Neural cell (in vitro differentiated cells): ENCODE measurements at regions not wholly inside any gene's neighbourhood (a gene's known extent, or its start where the extent isn't known, plus 50 kb on each side); places are given as distances from the start of the nearest gene placed in this dataset.

ENCODE experiments used
- H2AFZ ChIP-seq: fragments of 200-600, 300-800 bp; sonication (generic), shearing (Covaris generic); 2 replicates; pipeline ENCODE4 v1.6.0; 2014; ENCODE audit warnings: low read depth, mild to moderate bottlenecking, antibody characterized with exemption, low read length, moderate library complexity
- H3F3A ChIP-seq: fragments of 200-600 bp; shearing (Covaris generic); 2 replicates; pipeline ENCODE4 v1.6.1; 2016; ENCODE audit warnings: mild to moderate bottlenecking, moderate library complexity, mixed read lengths, antibody characterized with exemption, low read length; ENCODE audit not compliant: insufficient read depth, poor library complexity, severe bottlenecking
- H3K27ac ChIP-seq: fragments of 200-600, 300-800 bp; sonication (generic), shearing (Covaris generic); 2 replicates; pipeline ENCODE4 v1.5.1; 2014; ENCODE audit warnings: mild to moderate bottlenecking, low read length, moderate library complexity
- H3K27me3 ChIP-seq: fragments of 300-800, 200-600 bp; sonication (generic), shearing (Covaris generic); 2 replicates; pipeline ENCODE4 v1.6.0; 2014; ENCODE audit warnings: mild to moderate bottlenecking, low read depth, low read length, moderate library complexity; ENCODE audit not compliant: insufficient read depth
- H3K36me3 ChIP-seq: fragments of 300-800, 200-600 bp; sonication (generic), shearing (Covaris generic); 2 replicates; pipeline ENCODE4 v1.5.1; 2014; ENCODE audit warnings: mild to moderate bottlenecking, antibody characterized with exemption, low read length, moderate library complexity; ENCODE audit not compliant: insufficient read depth
- H3K4me2 ChIP-seq: fragments of 300-800, 200-600 bp; sonication (generic), shearing (Covaris generic); 2 replicates; pipeline ENCODE4 v1.6.0; 2014; ENCODE audit warnings: mild to moderate bottlenecking, low read length
- H3K4me3 ChIP-seq: fragments of 300-800, 200-600 bp; sonication (generic), shearing (Covaris generic); 2 replicates; pipeline ENCODE4 v1.5.1; 2014; ENCODE audit warnings: mild to moderate bottlenecking, low read length, moderate library complexity
- H3K79me2 ChIP-seq: fragments of 200-600 bp; shearing (Covaris generic); replicated peaks from 2 replicates; pipeline ENCODE4 v1.6.0; 2014; ENCODE audit warnings: mild to moderate bottlenecking, low read length, moderate library complexity; ENCODE audit not compliant: insufficient read depth
- H3K9ac ChIP-seq: fragments of 300-800, 200-600 bp; sonication (generic), shearing (Covaris generic); 2 replicates; pipeline ENCODE4 v1.6.1; 2016; ENCODE audit warnings: mild to moderate bottlenecking, low read length, mixed read lengths
- H3K9me2 ChIP-seq: fragments of 200-600 bp; shearing (Covaris generic); 2 replicates; pipeline ENCODE4 v1.6.1; 2016; ENCODE audit warnings: mild to moderate bottlenecking, low read length, mixed read lengths; ENCODE audit not compliant: insufficient read depth
- H3K9me3 ChIP-seq: fragments of 200-600, 300-800 bp; sonication (generic), shearing (Covaris generic); 2 replicates; pipeline ENCODE4 v1.6.1; 2016; ENCODE audit warnings: mild to moderate bottlenecking, mixed run types, low read length, moderate library complexity, mixed read lengths
- H4K20me1 ChIP-seq: fragments of 200-600 bp; shearing (Covaris generic); 2 replicates; pipeline ENCODE4 v1.6.1; 2016; ENCODE audit warnings: mild to moderate bottlenecking, mixed run types; ENCODE audit not compliant: insufficient read depth
- EP300 ChIP-seq: fragments of 450-650 bp; conservative IDR thresholded peaks from 2 replicates; pipeline ENCODE4 v1.6.1; 2014; ENCODE audit warnings: antibody characterized with exemption, mild to moderate bottlenecking, moderate library complexity; ENCODE audit not compliant: poor library complexity, severe bottlenecking
- EZH2 ChIP-seq: fragments of 200-600, 300-800 bp; shearing (Covaris generic), sonication (generic); IDR thresholded peaks from 2 replicates; pipeline ENCODE4 v1.6.1; 2014; ENCODE audit warnings: antibody characterized with exemption, low read length, borderline replicate concordance, mild to moderate bottlenecking; ENCODE audit not compliant: insufficient read depth, poor library complexity, severe bottlenecking
- MXI1 ChIP-seq: fragments of 450-650 bp; conservative IDR thresholded peaks from 2 replicates; pipeline ENCODE4 v1.6.1; 2014; ENCODE audit warnings: antibody characterized with exemption, mild to moderate bottlenecking; ENCODE audit not compliant: poor library complexity, severe bottlenecking
- POLR2AphosphoS5 ChIP-seq: IDR thresholded peaks from 2 replicates; pipeline ENCODE4 v1.6.1; 2012
- RAD21 ChIP-seq: fragments of 450-650 bp; conservative IDR thresholded peaks from 2 replicates; pipeline ENCODE4 v1.6.1; 2014; ENCODE audit warnings: antibody characterized with exemption, mild to moderate bottlenecking, moderate library complexity
- SMC3 ChIP-seq: fragments of 450-650 bp; conservative IDR thresholded peaks from 2 replicates; pipeline ENCODE4 v1.6.1; 2014; ENCODE audit warnings: antibody characterized with exemption, mild to moderate bottlenecking, moderate library complexity; ENCODE audit not compliant: poor library complexity
- TAF1 ChIP-seq: IDR thresholded peaks from 2 replicates; pipeline ENCODE4 v1.6.1; 2012; ENCODE audit warnings: low read depth
- TF ChIP-seq, protein P1 (sequence below): fragments of 450-650 bp; IDR thresholded peaks from 2 replicates; pipeline ENCODE4 v1.5.1; 2014; ENCODE audit warnings: antibody characterized with exemption, mild to moderate bottlenecking, moderate library complexity; ENCODE audit not compliant: poor library complexity, severe bottlenecking
- TF ChIP-seq, protein P2 (sequence below): IDR thresholded peaks from 2 replicates; pipeline ENCODE4 v1.6.1; 2012; ENCODE audit warnings: borderline replicate concordance

- no peaks in the 10 kb centered on the region for H3F3A ChIP-seq
- no peaks in the 10 kb centered on the region for H3K36me3 ChIP-seq
- no peaks in the 10 kb centered on the region for H4K20me1 ChIP-seq
- no peaks in the 10 kb centered on the region for H3K9me3 ChIP-seq
- no peak overlapping the region for H2AFZ ChIP-seq
- H3K4me2 ChIP-seq, result no peak overlapping the region
- no peaks in the 10 kb centered on the region for H3K9me2 ChIP-seq
- TF ChIP-seq EZH2 (no peak), POLR2AphosphoS5 (no peak), SMC3 (no peak), MXI1 (no peak), RAD21 (no peak), EP300 (no peak), TAF1 (no peak)
- TF ChIP-seq, protein P1, sequence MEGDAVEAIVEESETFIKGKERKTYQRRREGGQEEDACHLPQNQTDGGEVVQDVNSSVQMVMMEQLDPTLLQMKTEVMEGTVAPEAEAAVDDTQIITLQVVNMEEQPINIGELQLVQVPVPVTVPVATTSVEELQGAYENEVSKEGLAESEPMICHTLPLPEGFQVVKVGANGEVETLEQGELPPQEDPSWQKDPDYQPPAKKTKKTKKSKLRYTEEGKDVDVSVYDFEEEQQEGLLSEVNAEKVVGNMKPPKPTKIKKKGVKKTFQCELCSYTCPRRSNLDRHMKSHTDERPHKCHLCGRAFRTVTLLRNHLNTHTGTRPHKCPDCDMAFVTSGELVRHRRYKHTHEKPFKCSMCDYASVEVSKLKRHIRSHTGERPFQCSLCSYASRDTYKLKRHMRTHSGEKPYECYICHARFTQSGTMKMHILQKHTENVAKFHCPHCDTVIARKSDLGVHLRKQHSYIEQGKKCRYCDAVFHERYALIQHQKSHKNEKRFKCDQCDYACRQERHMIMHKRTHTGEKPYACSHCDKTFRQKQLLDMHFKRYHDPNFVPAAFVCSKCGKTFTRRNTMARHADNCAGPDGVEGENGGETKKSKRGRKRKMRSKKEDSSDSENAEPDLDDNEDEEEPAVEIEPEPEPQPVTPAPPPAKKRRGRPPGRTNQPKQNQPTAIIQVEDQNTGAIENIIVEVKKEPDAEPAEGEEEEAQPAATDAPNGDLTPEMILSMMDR, result no peak
- TF ChIP-seq, protein P2, sequence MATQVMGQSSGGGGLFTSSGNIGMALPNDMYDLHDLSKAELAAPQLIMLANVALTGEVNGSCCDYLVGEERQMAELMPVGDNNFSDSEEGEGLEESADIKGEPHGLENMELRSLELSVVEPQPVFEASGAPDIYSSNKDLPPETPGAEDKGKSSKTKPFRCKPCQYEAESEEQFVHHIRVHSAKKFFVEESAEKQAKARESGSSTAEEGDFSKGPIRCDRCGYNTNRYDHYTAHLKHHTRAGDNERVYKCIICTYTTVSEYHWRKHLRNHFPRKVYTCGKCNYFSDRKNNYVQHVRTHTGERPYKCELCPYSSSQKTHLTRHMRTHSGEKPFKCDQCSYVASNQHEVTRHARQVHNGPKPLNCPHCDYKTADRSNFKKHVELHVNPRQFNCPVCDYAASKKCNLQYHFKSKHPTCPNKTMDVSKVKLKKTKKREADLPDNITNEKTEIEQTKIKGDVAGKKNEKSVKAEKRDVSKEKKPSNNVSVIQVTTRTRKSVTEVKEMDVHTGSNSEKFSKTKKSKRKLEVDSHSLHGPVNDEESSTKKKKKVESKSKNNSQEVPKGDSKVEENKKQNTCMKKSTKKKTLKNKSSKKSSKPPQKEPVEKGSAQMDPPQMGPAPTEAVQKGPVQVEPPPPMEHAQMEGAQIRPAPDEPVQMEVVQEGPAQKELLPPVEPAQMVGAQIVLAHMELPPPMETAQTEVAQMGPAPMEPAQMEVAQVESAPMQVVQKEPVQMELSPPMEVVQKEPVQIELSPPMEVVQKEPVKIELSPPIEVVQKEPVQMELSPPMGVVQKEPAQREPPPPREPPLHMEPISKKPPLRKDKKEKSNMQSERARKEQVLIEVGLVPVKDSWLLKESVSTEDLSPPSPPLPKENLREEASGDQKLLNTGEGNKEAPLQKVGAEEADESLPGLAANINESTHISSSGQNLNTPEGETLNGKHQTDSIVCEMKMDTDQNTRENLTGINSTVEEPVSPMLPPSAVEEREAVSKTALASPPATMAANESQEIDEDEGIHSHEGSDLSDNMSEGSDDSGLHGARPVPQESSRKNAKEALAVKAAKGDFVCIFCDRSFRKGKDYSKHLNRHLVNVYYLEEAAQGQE, result no peak
- no peak overlapping the region for H3K4me3 ChIP-seq
- H3K27ac ChIP-seq, result no peak overlapping the region
- H3K79me2 ChIP-seq, result no peaks in the 10 kb centered on the region
- no peak overlapping the region for H3K9ac ChIP-seq
- peaks cover 37% of the 10 kb centered on the region for H3K27me3 ChIP-seq
Measured at GRCh38 chr15:96948981-96949380, 618.5 kb downstream of the NR2F2 start.

GRCh38 chr15:96958721-96959120 is 628.2 kb downstream of the NR2F2 start:
- no peaks in the 10 kb centered on the region for H3K27me3 ChIP-seq
- H3K4me2 ChIP-seq, result no peak overlapping the region
- H3K9me3 ChIP-seq, result no peaks in the 10 kb centered on the region
- H3K36me3 ChIP-seq, result no peaks in the 10 kb centered on the region
- no peaks in the 10 kb centered on the region for H4K20me1 ChIP-seq
- H3K9me2 ChIP-seq, result no peaks in the 10 kb centered on the region
- H3F3A ChIP-seq, result no peaks in the 10 kb centered on the region
- no peaks in the 10 kb centered on the region for H3K79me2 ChIP-seq
- H3K27ac ChIP-seq, result no peak overlapping the region
- H3K9ac ChIP-seq, result no peak overlapping the region
- no peak overlapping the region for H2AFZ ChIP-seq
- H3K4me3 ChIP-seq, result no peak overlapping the region
- TF ChIP-seq, protein P1, result no peak
- TF ChIP-seq, protein P2, result no peak
- no peak for TF ChIP-seq EP300
- TF ChIP-seq MXI1, result no peak
- TF ChIP-seq RAD21, result no peak
- TF ChIP-seq TAF1, result no peak
- TF ChIP-seq POLR2AphosphoS5, result no peak
- no peak for TF ChIP-seq EZH2
